ENCODE measurements at regions not wholly inside any gene's neighbourhood (a gene's known extent, or its start where the extent isn't known, plus 50 kb on each side); places are given as distances from the start of the nearest gene placed in this dataset.
"Not testable (repeated sequence)": the region's sequence is repeated elsewhere in the genome, so short reads cannot be mapped to it uniquely, and the experiment has no call there.

DNA sequence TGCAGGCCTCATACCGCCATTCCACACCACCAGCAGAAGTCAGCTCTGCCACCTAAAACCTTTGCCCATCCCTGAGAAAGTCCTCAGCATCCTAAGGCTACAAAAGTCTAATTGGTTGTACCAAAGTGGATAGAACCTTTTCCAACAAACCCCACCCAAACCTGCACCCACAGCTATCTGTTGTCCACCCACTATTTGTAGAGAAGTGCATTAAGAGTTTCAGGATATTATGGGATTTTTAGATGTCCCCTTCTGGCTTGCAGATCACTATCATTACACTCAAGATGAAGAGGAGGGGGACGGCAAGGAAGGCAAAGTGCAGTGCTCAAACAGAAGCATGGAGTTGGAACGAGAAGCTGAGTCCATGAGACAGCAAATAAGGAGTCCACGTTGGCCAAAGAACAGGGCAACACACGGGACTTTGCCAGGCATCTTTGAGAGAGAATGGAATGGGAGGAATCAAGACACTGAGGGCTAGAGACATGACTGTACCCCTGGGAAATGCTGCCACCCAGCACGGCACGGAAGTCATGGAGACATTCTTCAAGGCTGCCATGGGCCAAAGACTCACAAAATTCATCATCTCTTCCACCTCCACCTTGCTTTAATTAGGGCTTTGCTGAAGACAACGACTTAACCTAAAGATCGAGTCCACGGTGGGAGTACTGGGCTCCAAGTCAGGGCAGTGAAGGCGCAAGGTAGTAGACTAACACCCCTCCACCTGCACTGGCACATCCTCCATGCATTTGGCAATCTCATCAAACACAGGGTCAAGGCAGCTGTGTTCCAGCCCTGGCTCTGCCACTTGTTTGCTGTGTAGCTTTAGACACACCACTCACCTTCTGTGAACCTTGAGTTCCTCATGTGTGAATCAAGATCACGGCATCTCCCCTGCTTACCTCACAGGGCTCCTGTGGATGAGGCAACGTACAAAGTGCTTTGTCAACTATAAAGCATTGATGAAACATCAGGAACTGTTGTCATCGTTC is 112.9 kb upstream of the TMEM45B start:
- Mint-ChIP-seq H3K9me3 (no peaks in the 10 kb centered on the region), H3K36me3 (no peaks in the 10 kb centered on the region), H3K4me3 (no peak overlapping the region), H3K27ac (no peak overlapping the region), H3K4me1 (no peaks in the 10 kb centered on the region), H3K27me3 (peaks cover 5% of the 10 kb centered on the region)
- no peak for ATAC-seq (ENCODE audit: low read depth)
- POLR2A ChIA-PET, result no interaction called here
- no peak for DNase-seq

DNA sequence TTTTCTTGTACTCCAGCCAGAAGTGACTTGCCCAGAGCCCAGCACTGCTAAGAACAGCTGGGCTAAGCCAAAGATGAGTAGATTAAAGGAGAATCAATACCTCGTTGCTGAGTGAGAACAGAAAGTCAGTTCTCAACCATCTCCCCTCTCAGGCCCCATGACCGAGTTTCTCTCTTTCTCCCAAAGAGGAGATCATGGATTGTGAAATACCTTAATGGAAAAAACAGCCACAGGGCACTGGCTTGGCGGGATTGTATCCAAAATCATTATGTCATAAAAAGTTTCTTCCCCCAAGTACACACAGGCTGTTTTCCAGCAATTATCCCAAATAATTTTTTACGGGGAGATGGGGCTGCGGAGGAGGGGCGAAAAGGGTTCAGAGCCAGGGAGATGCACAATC is 111.8 kb upstream of the TMEM45B start:
- H3K27ac Mint-ChIP-seq, result no peak overlapping the region
- DNase-seq (no peak), ATAC-seq (ENCODE audit: low read depth) (no peak)
- H3K4me1 Mint-ChIP-seq, result no peaks in the 10 kb centered on the region
- H3K36me3 Mint-ChIP-seq, result no peaks in the 10 kb centered on the region
- peaks cover 5% of the 10 kb centered on the region for H3K27me3 Mint-ChIP-seq
- POLR2A ChIA-PET, result no interaction called here
- no peak overlapping the region for H3K4me3 Mint-ChIP-seq
- H3K9me3 Mint-ChIP-seq, result no peaks in the 10 kb centered on the region

DNA sequence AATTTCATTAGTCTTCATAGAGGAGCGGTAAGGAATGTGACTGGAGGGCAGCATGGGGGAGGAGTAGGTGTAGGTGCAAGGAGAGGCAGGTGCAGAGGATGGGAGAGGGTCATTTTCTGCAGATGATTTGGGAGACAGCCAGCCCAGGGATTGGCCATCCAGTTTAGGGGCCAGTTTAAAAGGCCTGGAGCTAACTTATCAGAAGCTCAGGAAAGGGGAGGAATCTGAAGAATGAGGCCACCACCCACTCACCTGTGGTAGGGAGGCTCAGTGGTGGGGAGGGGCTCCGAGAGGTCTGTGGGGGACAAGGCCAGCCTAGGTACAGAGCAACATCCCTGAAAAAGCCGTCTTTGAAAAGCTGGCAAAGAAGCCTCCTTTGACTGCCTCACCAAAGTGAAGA is 110.8 kb upstream of the TMEM45B start:
- ATAC-seq (ENCODE audit: low read depth), result no peak
- H3K9me3 Mint-ChIP-seq, result no peaks in the 10 kb centered on the region
- no peak overlapping the region for H3K4me3 Mint-ChIP-seq
- H3K27ac Mint-ChIP-seq, result no peak overlapping the region
- DNase-seq, result no peak
- no peaks in the 10 kb centered on the region for H3K36me3 Mint-ChIP-seq
- H3K4me1 Mint-ChIP-seq, result no peaks in the 10 kb centered on the region
- H3K27me3 Mint-ChIP-seq, result peaks cover 5% of the 10 kb centered on the region
- POLR2A ChIA-PET, result no interaction called here

DNA sequence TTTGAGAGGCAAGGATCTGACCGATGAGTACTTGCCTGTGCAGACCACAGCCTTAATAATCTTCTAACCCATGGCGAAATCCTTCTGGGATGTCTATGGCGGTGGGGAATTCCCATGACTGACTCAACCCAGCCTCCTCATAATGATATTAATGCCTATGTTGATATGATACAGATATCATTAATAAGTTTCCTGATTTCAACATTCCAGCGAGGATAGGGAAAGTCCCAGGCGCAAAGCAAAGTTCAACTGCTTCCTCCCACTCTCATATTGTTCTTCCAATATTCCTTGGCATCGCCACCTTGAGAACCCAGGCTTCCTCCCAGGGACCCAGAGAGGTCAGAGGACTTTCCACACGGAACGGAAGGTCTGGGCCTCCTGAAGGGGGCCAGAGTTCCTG is 110.3 kb upstream of the TMEM45B start:
- DNase-seq (no peak), ATAC-seq (ENCODE audit: low read depth) (no peak)
- Mint-ChIP-seq H3K36me3 (no peaks in the 10 kb centered on the region), H3K27me3 (peaks cover 3% of the 10 kb centered on the region), H3K9me3 (no peaks in the 10 kb centered on the region), H3K4me3 (no peak overlapping the region), H3K27ac (no peak overlapping the region), H3K4me1 (no peaks in the 10 kb centered on the region)
- POLR2A ChIA-PET, result no interaction called here

DNA sequence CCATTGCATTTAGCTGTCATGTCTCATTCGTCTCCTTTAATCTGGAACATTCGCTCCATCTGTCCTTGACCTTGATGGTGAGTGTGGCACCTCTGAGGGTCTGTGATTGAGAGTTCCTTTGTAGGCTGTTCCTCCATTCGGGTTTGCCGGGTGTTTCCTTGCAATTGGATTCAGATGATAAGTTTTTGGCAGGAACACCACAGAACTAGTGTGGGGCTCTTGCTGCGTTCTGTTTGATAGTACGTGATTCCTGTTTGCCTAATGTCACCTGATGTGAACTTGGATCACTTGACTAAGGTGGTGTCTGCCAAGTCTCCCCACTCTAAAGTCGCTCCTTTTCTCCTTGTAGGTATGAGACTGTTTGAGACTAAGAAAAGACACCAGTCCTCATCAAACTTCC is 109.7 kb upstream of the TMEM45B start:
- H3K27ac Mint-ChIP-seq, result no peak overlapping the region
- H3K36me3 Mint-ChIP-seq, result no peaks in the 10 kb centered on the region
- H3K27me3 Mint-ChIP-seq, result peaks cover 3% of the 10 kb centered on the region
- POLR2A ChIA-PET, result no interaction called here
- H3K4me1 Mint-ChIP-seq, result no peaks in the 10 kb centered on the region
- H3K9me3 Mint-ChIP-seq, result no peaks in the 10 kb centered on the region
- DNase-seq, result no peak
- H3K4me3 Mint-ChIP-seq, result no peak overlapping the region
- ATAC-seq (ENCODE audit: low read depth), result no peak

DNA sequence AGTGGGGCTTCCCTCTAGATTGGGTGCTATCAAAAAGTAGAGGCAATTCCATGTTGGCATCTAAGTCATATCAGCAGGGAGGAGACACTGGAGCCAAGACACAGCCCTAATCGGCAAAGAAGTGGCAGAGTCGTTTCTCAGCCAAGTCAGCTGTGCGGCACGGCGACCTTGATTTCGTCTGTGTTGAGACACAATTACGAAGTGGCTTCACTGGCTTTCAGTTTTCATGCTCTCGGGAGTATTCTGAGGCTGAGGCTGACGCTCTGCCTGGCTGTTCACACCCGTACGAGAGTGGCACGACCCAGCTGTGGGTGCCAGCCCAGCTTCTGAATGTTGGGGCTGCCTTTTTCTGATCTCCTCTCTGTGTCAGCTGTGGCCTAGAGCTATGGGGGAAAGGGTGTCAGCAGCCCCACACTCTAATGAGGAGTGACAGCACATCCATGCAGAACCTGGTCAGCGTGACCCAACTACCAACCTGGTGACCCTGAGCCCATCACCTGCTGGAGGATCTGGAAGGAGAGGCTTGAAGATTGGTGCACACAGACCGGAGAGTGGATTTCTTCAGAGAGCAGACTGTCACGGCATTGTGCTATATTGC is 105.7 kb upstream of the TMEM45B start:
- ATAC-seq (ENCODE audit: low read depth), result no peak
- H3K27me3 Mint-ChIP-seq, result no peaks in the 10 kb centered on the region
- no peak overlapping the region for H3K4me3 Mint-ChIP-seq
- no peak for DNase-seq
- POLR2A ChIA-PET, result no interaction called here
- no peaks in the 10 kb centered on the region for H3K4me1 Mint-ChIP-seq
- no peak overlapping the region for H3K27ac Mint-ChIP-seq
- no peaks in the 10 kb centered on the region for H3K9me3 Mint-ChIP-seq
- H3K36me3 Mint-ChIP-seq, result no peaks in the 10 kb centered on the region

DNA sequence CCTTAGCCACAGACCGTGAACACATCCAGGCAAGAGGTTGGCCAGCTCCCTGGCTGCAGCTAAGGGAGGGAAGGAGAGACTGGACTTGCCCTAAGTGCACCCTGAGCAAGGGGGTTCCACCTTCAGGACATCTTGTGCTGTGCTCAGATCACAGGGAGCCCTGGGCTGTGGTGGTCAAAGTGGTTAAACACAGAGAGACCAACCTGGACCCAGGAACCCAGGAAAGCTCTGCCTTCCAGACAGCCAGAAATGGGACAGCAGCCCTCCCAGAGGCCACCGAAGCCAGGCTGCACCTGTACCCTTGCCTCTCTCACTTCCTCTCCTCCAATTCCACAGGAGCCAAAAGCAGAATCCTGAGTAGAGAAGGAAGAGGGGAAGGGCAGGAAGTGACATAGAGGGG is 105.2 kb upstream of the TMEM45B start:
- no peak overlapping the region for H3K4me3 Mint-ChIP-seq
- no peak overlapping the region for H3K27ac Mint-ChIP-seq
- ATAC-seq (ENCODE audit: low read depth) (no peak), DNase-seq (no peak)
- H3K27me3 Mint-ChIP-seq, result peaks cover 2% of the 10 kb centered on the region
- H3K9me3 Mint-ChIP-seq, result peaks cover 1% of the 10 kb centered on the region
- no peaks in the 10 kb centered on the region for H3K4me1 Mint-ChIP-seq
- no peaks in the 10 kb centered on the region for H3K36me3 Mint-ChIP-seq
- POLR2A ChIA-PET, result no interaction called here

DNA sequence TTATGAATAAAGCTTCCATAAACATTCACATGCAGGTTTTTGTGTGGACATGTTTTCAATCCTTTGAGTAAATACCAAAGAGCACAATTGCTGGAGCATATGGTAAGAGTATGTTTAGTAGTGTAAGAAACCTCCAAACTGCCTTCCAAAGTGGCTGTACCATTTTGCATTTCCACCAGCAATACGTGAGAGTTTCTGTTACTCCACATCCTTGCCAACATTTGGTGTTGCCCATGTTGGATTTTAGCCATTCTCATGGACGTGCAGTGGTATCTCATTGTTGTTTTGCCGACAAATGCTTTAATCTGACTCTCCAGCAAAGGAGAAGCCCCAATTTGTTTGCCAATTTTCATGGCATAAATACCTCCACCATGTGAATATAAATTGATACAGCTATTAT is 103.9 kb upstream of the TMEM45B start:
- DNase-seq (no peak), ATAC-seq (ENCODE audit: low read depth) (no peak)
- peaks cover 1% of the 10 kb centered on the region for H3K9me3 Mint-ChIP-seq

DNA sequence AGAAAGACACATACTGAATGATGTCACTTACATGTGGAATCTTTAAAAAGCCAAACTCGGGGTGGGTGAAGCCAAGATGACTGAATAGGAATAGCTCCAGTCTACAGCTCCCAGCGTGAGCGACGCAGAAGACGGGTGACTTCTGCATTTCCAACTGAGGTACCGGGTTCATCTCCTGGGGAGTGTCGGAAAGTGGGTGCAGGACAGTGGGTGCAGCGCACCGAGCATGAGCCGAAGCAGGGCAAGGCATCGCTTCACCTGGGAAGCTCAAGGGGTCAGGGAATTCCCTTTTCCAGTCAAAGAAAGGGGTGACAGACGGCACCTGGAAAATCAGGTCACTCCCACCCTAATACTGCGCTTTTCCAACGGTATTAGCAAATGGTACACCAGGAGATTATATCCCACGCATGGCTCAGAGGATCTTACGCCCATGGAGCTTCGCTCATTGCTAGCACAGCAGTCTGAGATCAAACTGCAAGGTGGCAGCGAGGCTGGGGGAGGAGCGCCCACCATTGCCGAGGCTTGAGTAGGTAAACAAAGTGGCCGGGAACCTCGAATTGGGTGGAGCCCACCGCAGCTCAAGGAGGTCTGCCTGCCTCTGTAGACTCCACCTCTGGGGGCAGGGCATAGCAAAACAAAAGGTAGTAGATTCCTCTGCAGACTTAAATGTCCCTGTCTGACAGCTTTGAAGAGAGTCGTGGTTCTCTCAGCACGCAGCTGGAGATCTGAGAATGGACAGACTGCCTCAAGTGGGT is 103.0 kb upstream of the TMEM45B start:
- H3K27ac Mint-ChIP-seq; H3K27me3 Mint-ChIP-seq; ATAC-seq (ENCODE audit: low read depth); H3K4me1 Mint-ChIP-seq; H3K4me3 Mint-ChIP-seq; POLR2A ChIA-PET; H3K9me3 Mint-ChIP-seq; DNase-seq; H3K36me3 Mint-ChIP-seq: not testable (repeated sequence)

More for the DNA sequence above, 103.9 kb upstream of the TMEM45B start:
- POLR2A ChIA-PET, result no interaction called here
- no peaks in the 10 kb centered on the region for H3K36me3 Mint-ChIP-seq
- no peak overlapping the region for H3K4me3 Mint-ChIP-seq
- no peak overlapping the region for H3K27ac Mint-ChIP-seq
- peaks cover 2% of the 10 kb centered on the region for H3K27me3 Mint-ChIP-seq
- no peaks in the 10 kb centered on the region for H3K4me1 Mint-ChIP-seq

DNA sequence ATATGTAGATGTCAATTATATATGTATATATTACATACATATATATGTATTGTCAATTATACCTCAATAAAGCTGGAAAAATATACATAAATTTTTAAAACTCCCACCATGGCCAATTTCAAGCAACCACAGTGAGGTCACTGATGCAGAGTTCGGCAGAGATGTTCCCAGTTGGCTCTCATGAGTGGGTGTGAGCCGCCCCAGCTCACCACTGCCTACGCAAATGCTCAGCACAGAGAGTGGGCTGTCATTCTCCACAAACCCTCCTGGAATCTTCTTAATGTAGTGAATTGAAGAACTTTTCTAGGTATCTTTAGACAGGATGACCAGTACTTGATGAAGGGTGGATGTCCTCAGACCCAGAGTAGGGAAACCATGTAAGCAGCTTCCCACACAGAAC is 96.6 kb upstream of the TMEM45B start:
- POLR2A ChIA-PET, result no interaction called here
- no peaks in the 10 kb centered on the region for H3K4me1 Mint-ChIP-seq
- H3K27me3 Mint-ChIP-seq, result peaks cover 2% of the 10 kb centered on the region
- ATAC-seq (ENCODE audit: low read depth) (no peak), DNase-seq (no peak)
- H3K27ac Mint-ChIP-seq, result no peak overlapping the region
- H3K9me3 Mint-ChIP-seq, result peaks cover 1% of the 10 kb centered on the region
- H3K36me3 Mint-ChIP-seq, result no peaks in the 10 kb centered on the region
- no peak overlapping the region for H3K4me3 Mint-ChIP-seq

DNA sequence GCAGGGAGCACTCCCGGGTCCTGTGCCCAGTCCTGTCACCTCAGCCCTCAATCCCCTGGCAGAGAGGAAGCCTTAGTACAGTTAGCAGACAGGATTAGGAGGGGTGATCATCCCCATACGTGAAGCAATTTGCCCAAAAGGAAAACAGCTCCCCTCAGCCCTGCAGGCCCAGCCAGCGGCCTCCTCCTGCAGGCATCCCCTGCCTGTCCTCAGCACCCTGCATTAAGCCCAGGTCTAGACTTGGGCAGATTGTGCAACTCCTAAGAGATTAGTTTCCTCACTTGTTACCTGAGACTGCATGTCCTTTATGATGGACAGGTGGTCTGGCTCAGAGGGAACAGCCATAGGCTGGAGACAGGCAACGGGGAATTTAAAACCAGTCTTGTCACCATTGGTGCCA is 95.5 kb upstream of the TMEM45B start:
- Mint-ChIP-seq H3K36me3 (no peaks in the 10 kb centered on the region), H3K27me3 (peaks cover 2% of the 10 kb centered on the region), H3K4me3 (no peak overlapping the region), H3K4me1 (no peaks in the 10 kb centered on the region), H3K9me3 (peaks cover 1% of the 10 kb centered on the region), H3K27ac (no peak overlapping the region)
- ATAC-seq (ENCODE audit: low read depth) (no peak), DNase-seq (no peak)
- POLR2A ChIA-PET, result no interaction called here

DNA sequence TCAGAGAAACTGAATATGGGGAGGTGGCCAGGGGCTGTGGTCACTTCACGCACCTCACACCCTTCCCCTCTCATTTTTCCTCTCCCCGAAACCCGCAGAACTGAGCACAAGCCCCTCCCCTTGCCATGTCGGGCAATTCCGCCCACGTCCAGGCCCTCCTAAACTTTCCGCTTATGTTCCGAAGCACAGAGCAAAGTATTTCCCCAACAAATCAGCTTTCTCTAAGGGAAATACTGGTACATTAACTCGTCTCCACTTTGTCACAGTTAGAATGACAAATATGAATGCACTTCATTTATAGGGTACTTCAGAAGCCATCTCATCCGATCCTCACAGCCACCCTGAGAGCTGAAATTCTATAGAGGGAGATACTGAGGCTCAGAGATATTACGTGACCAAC is 94.7 kb upstream of the TMEM45B start:
- POLR2A ChIA-PET, result no interaction called here
- ATAC-seq (ENCODE audit: low read depth) (no peak), DNase-seq (no peak)
- Mint-ChIP-seq H3K27ac (no peak overlapping the region), H3K4me1 (no peaks in the 10 kb centered on the region), H3K9me3 (no peaks in the 10 kb centered on the region), H3K27me3 (no peaks in the 10 kb centered on the region), H3K36me3 (no peaks in the 10 kb centered on the region), H3K4me3 (no peak overlapping the region)

DNA sequence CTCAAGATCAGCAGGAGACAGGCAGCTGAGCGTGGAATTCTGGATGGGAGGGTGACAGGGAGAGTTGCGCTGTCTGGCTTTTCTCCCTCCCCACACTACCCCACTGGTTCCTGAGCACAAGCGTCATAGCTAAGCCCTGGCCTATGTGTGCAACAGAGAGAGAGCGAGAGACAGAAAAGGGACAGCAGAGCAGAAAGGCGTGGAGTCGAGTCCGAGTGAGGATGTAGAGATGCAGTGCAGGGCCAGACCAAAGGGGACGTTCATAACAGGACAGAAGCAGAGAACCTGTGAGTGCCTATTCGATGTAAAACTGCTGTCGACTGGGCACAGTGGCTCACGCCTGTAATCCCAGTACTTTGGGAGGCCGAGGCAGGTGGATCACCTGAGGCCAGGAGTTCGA is 94.0 kb upstream of the TMEM45B start:
- ATAC-seq (ENCODE audit: low read depth), result no peak
- no peak for DNase-seq
- POLR2A ChIA-PET, result no interaction called here
- Mint-ChIP-seq H3K27me3 (no peaks in the 10 kb centered on the region), H3K4me1 (no peaks in the 10 kb centered on the region), H3K36me3 (no peaks in the 10 kb centered on the region), H3K9me3 (no peaks in the 10 kb centered on the region), H3K27ac (no peak overlapping the region), H3K4me3 (no peak overlapping the region)

DNA sequence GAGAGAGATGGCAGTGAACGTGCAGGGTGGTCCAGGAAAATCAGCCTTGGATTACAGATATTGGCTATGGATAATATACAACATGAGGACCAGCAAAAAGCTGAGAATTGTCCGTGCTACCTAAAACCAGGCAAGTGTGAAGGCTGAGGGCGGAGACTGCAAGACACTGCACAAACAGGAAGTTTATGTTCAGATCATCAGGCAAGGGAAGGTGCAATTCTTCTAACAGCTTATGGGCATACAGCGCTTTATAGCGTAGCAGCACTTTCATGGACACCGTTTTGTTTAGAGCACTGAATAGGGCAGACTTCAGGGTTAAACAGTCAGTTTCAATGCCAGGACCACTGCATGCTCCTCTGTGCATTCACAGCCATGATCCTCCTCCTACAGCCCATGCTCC is 93.1 kb upstream of the TMEM45B start:
- POLR2A ChIA-PET, result no interaction called here
- no peak for DNase-seq
- H3K27ac Mint-ChIP-seq, result no peak overlapping the region
- no peaks in the 10 kb centered on the region for H3K9me3 Mint-ChIP-seq
- H3K36me3 Mint-ChIP-seq, result no peaks in the 10 kb centered on the region
- no peak for ATAC-seq (ENCODE audit: low read depth)
- H3K4me3 Mint-ChIP-seq, result no peak overlapping the region
- no peaks in the 10 kb centered on the region for H3K4me1 Mint-ChIP-seq
- H3K27me3 Mint-ChIP-seq, result no peaks in the 10 kb centered on the region
